WTC11 (cell line): ENCODE measurements at regions not wholly inside any gene's neighbourhood (a gene's known extent, or its start where the extent isn't known, plus 50 kb on each side); places are given as distances from the start of the nearest gene placed in this dataset.
A peak's percentile ranks its signal among the peaks of the same experiment; 100 is the strongest.

Source experiments
- AFF4 ChIP-seq: sonication (generic); formaldehyde crosslinking; IDR thresholded peaks from 2 replicates; pipeline ENCODE4 v1.8.1; 2023; ENCODE audit warnings: mild to moderate bottlenecking, missing genetic modification reagents, borderline replicate concordance
- AR ChIP-seq: fragments of 250-450 bp; sonication (Bioruptor Pico); IDR thresholded peaks from 2 replicates; pipeline ENCODE4 v1.9.0; 2021; ENCODE audit warnings: mild to moderate bottlenecking
- ATF1 ChIP-seq: sonication (generic); formaldehyde crosslinking; IDR thresholded peaks from 2 replicates; pipeline ENCODE4 v1.8.1; 2023; ENCODE audit warnings: mild to moderate bottlenecking, moderate library complexity, missing genetic modification reagents
- ATF3 ChIP-seq: sonication (generic); formaldehyde crosslinking; conservative IDR thresholded peaks from 2 replicates; pipeline ENCODE4 v1.8.1; 2022; ENCODE audit warnings: mild to moderate bottlenecking, missing genetic modification reagents
- CBFB ChIP-seq: sonication (generic); formaldehyde crosslinking; IDR thresholded peaks from 2 replicates; pipeline ENCODE4 v1.8.1; 2022; ENCODE audit warnings: mild to moderate bottlenecking, low read depth, missing genetic modification reagents
- CREM ChIP-seq: sonication (generic); formaldehyde crosslinking; IDR thresholded peaks from 2 replicates; pipeline ENCODE4 v1.8.1; 2022; ENCODE audit warnings: mild to moderate bottlenecking, missing genetic modification reagents, moderate library complexity
- EMX1 ChIP-seq: fragments of 250-450 bp; sonication (Bioruptor Pico); IDR thresholded peaks from 2 replicates; pipeline ENCODE4 v1.8.0; 2021; ENCODE audit warnings: mild to moderate bottlenecking
- ESRRA ChIP-seq: sonication (generic); formaldehyde crosslinking; IDR thresholded peaks from 2 replicates; pipeline ENCODE4 v1.8.1; 2022; ENCODE audit warnings: mild to moderate bottlenecking, missing genetic modification reagents, borderline replicate concordance
- FOXK1 ChIP-seq: sonication (generic); formaldehyde crosslinking; IDR thresholded peaks from 2 replicates; pipeline ENCODE4 v1.8.0; 2022; ENCODE audit warnings: mild to moderate bottlenecking, moderate library complexity, missing genetic modification reagents
- GABPB1 ChIP-seq: sonication (generic); formaldehyde crosslinking; IDR thresholded peaks from 2 replicates; pipeline ENCODE4 v1.8.1; 2023; ENCODE audit warnings: mild to moderate bottlenecking, missing genetic modification reagents
- IRF1 ChIP-seq: sonication (generic); formaldehyde crosslinking; IDR thresholded peaks from 2 replicates; pipeline ENCODE4 v1.8.0; 2023; ENCODE audit warnings: missing genetic modification reagents
- KAT7 ChIP-seq: sonication (generic); formaldehyde crosslinking; IDR thresholded peaks from 2 replicates; pipeline ENCODE4 v1.8.1; 2023; ENCODE audit warnings: missing genetic modification reagents, mild to moderate bottlenecking, borderline replicate concordance
- NFATC4 ChIP-seq: fragments of 250-450 bp; sonication (Bioruptor Pico); IDR thresholded peaks from 2 replicates; pipeline ENCODE4 v1.9.0; 2021; ENCODE audit warnings: mild to moderate bottlenecking
- NFE2L1 ChIP-seq: sonication (generic); formaldehyde crosslinking; IDR thresholded peaks from 2 replicates; pipeline ENCODE4 v1.8.1; 2023; ENCODE audit warnings: missing genetic modification reagents
- NR1H2 ChIP-seq: sonication (generic); formaldehyde crosslinking; IDR thresholded peaks from 2 replicates; pipeline ENCODE4 v1.9.0; 2021; ENCODE audit warnings: mild to moderate bottlenecking, moderate library complexity, missing genetic modification reagents
- PRRX2 ChIP-seq: fragments of 250-450 bp; sonication (Bioruptor Pico); IDR thresholded peaks from 2 replicates; pipeline ENCODE4 v1.8.0; 2021; ENCODE audit warnings: mild to moderate bottlenecking
- SP1 ChIP-seq: sonication (generic); formaldehyde crosslinking; conservative IDR thresholded peaks from 2 replicates; pipeline ENCODE4 v1.8.1; 2022; ENCODE audit warnings: missing genetic modification reagents
- TEAD1 ChIP-seq: sonication (generic); formaldehyde crosslinking; IDR thresholded peaks from 2 replicates; pipeline ENCODE4 v1.8.0; 2022; ENCODE audit warnings: mild to moderate bottlenecking, missing genetic modification reagents
- USF2 ChIP-seq: sonication (generic); formaldehyde crosslinking; IDR thresholded peaks from 2 replicates; pipeline ENCODE4 v1.8.1; 2023; ENCODE audit warnings: mild to moderate bottlenecking, missing genetic modification reagents, moderate library complexity
- ZBTB21 ChIP-seq: sonication (generic); formaldehyde crosslinking; IDR thresholded peaks from 2 replicates; pipeline ENCODE4 v1.8.1; 2023; ENCODE audit warnings: mild to moderate bottlenecking, missing genetic modification reagents, borderline replicate concordance
- ZMAT4 ChIP-seq: fragments of 250-450 bp; sonication (Bioruptor Pico); IDR thresholded peaks from 2 replicates; pipeline ENCODE4 v1.9.0; 2021; ENCODE audit warnings: mild to moderate bottlenecking
- ZNF121 ChIP-seq: sonication (generic); formaldehyde crosslinking; IDR thresholded peaks from 2 replicates; pipeline ENCODE4 v1.8.0; 2023; ENCODE audit warnings: missing genetic modification reagents
- ZNF232 ChIP-seq: sonication (generic); formaldehyde crosslinking; IDR thresholded peaks from 2 replicates; pipeline ENCODE4 v1.8.0; 2022; ENCODE audit warnings: mild to moderate bottlenecking, missing genetic modification reagents
- ZNF396 ChIP-seq: fragments of 250-450 bp; sonication (Bioruptor Pico); IDR thresholded peaks from 2 replicates; pipeline ENCODE4 v1.8.0; 2021; ENCODE audit warnings: mild to moderate bottlenecking, moderate library complexity, borderline replicate concordance
- ZNF512 ChIP-seq: sonication (generic); formaldehyde crosslinking; IDR thresholded peaks from 2 replicates; pipeline ENCODE4 v1.8.1; 2022; ENCODE audit warnings: missing genetic modification reagents, borderline replicate concordance
- ZNF532 ChIP-seq: fragments of 250-450 bp; sonication (Bioruptor Pico); IDR thresholded peaks from 2 replicates; pipeline ENCODE4 v1.9.0; 2021; ENCODE audit warnings: mild to moderate bottlenecking, borderline replicate concordance

- TF ChIP-seq AFF4 (peak; percentile 88), ATF3 (CRISPR knock-in tag) (no peak), SP1 (CRISPR knock-in tag) (no peak), ZNF232 (CRISPR knock-in tag) (peak; percentile 44; the same call in 1 of the 2 replicates), CBFB (CRISPR knock-in tag) (0 out of 2 replicates have a peak, but pooled peaks have one; percentile 24), USF2 (CRISPR knock-in tag) (no peak), ESRRA (CRISPR knock-in tag) (0 out of 2 replicates have a peak, but pooled peaks have one; percentile 50), GABPB1 (CRISPR knock-in tag) (no peak), KAT7 (CRISPR knock-in tag) (no peak), ZNF532 (CRISPR knock-in tag) (peak; percentile 50; the same call in 1 of the 2 replicates), ZMAT4 (CRISPR knock-in tag) (peak; percentile 83), ATF1 (CRISPR knock-in tag) (no peak), NR1H2 (CRISPR knock-in tag) (no peak), ZNF396 (no peak), TEAD1 (CRISPR knock-in tag) (no peak), IRF1 (CRISPR knock-in tag) (no peak), NFE2L1 (CRISPR knock-in tag) (no peak), EMX1 (CRISPR knock-in tag) (peak; percentile 55; the same call in 1 of the 2 replicates), CREM (no peak), ZBTB21 (CRISPR knock-in tag) (0 out of 2 replicates have a peak, but pooled peaks have one; percentile 28), ZNF121 (CRISPR knock-in tag) (no peak), PRRX2 (CRISPR knock-in tag) (peak; percentile 67; the same call in 1 of the 2 replicates), NFATC4 (peak; percentile 82; the same call in 1 of the 2 replicates), AR (peak; percentile 94), ZNF512 (CRISPR knock-in tag) (no peak), FOXK1 (CRISPR knock-in tag) (0 out of 2 replicates have a peak, but pooled peaks have one; percentile 13)
Measured at GRCh38 chr4:120004054-120004453, 62.6 kb downstream of the MAD2L1 start (continued).
